IPS-18c (cell line): ENCODE measurements at regions not wholly inside any gene's neighbourhood (a gene's known extent, or its start where the extent isn't known, plus 50 kb on each side); places are given as distances from the start of the nearest gene placed in this dataset.

Source experiments
- H3K4me3 ChIP-seq: 2 replicates; pipeline ENCODE4 v1.7.0; 2013; ENCODE audit warnings: low read depth, mild to moderate bottlenecking, low read length, moderate library complexity; ENCODE audit not compliant: insufficient read depth
- H3K9me3 ChIP-seq: one replicate; pipeline ENCODE4 v1.6.1; 2013; ENCODE audit warnings: mild to moderate bottlenecking, low read length, moderate library complexity; ENCODE audit not compliant: control insufficient read depth, insufficient read depth

GRCh38 chr6:155694419-155694790, 238.8 kb upstream of the NOX3 start:
- no peaks in the 10 kb centered on the region for H3K9me3 ChIP-seq
- no peak overlapping the region for H3K4me3 ChIP-seq

- no peaks in the 10 kb centered on the region for H3K9me3 ChIP-seq
- H3K4me3 ChIP-seq = no peak overlapping the region
Measured at GRCh38 chr6:155693573-155694418, 238.2 kb upstream of the NOX3 start.

- Histone ChIP-seq H3K9me3 (no peaks in the 10 kb centered on the region), H3K4me3 (no peak overlapping the region)
Measured at GRCh38 chr6:155690820-155691219, 235.2 kb upstream of the NOX3 start.

GRCh38 chr6:155687645-155688044, 232.0 kb upstream of the NOX3 start:
- Histone ChIP-seq H3K4me3 (no peak overlapping the region), H3K9me3 (no peaks in the 10 kb centered on the region)

GRCh38 chr6:155684416-155685196, 229.0 kb upstream of the NOX3 start:
- no peak overlapping the region for H3K4me3 ChIP-seq
- H3K9me3 ChIP-seq = no peaks in the 10 kb centered on the region

- Histone ChIP-seq H3K9me3 (no peaks in the 10 kb centered on the region), H3K4me3 (no peak overlapping the region)
Measured at GRCh38 chr6:155678361-155678760, 222.7 kb upstream of the NOX3 start.

GRCh38 chr6:155676346-155676745, 220.7 kb upstream of the NOX3 start:
- no peaks in the 10 kb centered on the region for H3K9me3 ChIP-seq
- H3K4me3 ChIP-seq = no peak overlapping the region

GRCh38 chr6:155670655-155671054, 215.0 kb upstream of the NOX3 start:
- no peaks in the 10 kb centered on the region for H3K9me3 ChIP-seq

GRCh38 chr6:155660251-155660977, 204.8 kb upstream of the NOX3 start:
- Histone ChIP-seq H3K9me3 (no peaks in the 10 kb centered on the region), H3K4me3 (no peak overlapping the region)

More at GRCh38 chr6:155670655-155671054, 215.0 kb upstream of the NOX3 start:
- no peak overlapping the region for H3K4me3 ChIP-seq

- Histone ChIP-seq H3K9me3 (no peaks in the 10 kb centered on the region), H3K4me3 (no peak overlapping the region)
Measured at GRCh38 chr6:155656024-155656423, 200.4 kb upstream of the NOX3 start.

GRCh38 chr6:155654474-155654873, 198.8 kb upstream of the NOX3 start:
- Histone ChIP-seq H3K4me3 (no peak overlapping the region), H3K9me3 (no peaks in the 10 kb centered on the region)

- H3K4me3 ChIP-seq = no peak overlapping the region
- H3K9me3 ChIP-seq = no peaks in the 10 kb centered on the region
Measured at GRCh38 chr6:155648301-155648700, 192.7 kb upstream of the NOX3 start.

- H3K4me3 ChIP-seq = no peak overlapping the region
Measured at GRCh38 chr6:155647354-155647753, 191.7 kb upstream of the NOX3 start.

GRCh38 chr6:155646443-155646842, 190.8 kb upstream of the NOX3 start:
- Histone ChIP-seq H3K9me3 (no peaks in the 10 kb centered on the region), H3K4me3 (no peak overlapping the region)

More at GRCh38 chr6:155647354-155647753, 191.7 kb upstream of the NOX3 start:
- no peaks in the 10 kb centered on the region for H3K9me3 ChIP-seq

GRCh38 chr6:155645325-155645724, 189.7 kb upstream of the NOX3 start:
- Histone ChIP-seq H3K9me3 (no peaks in the 10 kb centered on the region), H3K4me3 (no peak overlapping the region)

- Histone ChIP-seq H3K4me3 (no peak overlapping the region), H3K9me3 (no peaks in the 10 kb centered on the region)
Measured at GRCh38 chr6:155641603-155642002, 186.0 kb upstream of the NOX3 start.

- Histone ChIP-seq H3K9me3 (no peaks in the 10 kb centered on the region), H3K4me3 (no peak overlapping the region)
Measured at GRCh38 chr6:155638200-155638599, 182.6 kb upstream of the NOX3 start.

- no peak overlapping the region for H3K4me3 ChIP-seq
- H3K9me3 ChIP-seq = peaks cover 3% of the 10 kb centered on the region
Measured at GRCh38 chr6:155635416-155635815, 179.8 kb upstream of the NOX3 start.
